HG03558 (cell line): ENCODE measurements at regions not wholly inside any gene's neighbourhood (a gene's known extent, or its start where the extent isn't known, plus 50 kb on each side); places are given as distances from the start of the nearest gene placed in this dataset.

Experiments
- ATAC-seq: cut with Tn5 transposase; IDR thresholded peaks from one replicate; pipeline ENCODE4 v1.9.1; 2021; ENCODE audit warnings: moderate number of reproducible peaks; ENCODE audit not compliant: unreplicated experiment; ENCODE audit errors: extremely low read depth

- ATAC-seq, result no peak
These were observed 244.6 kb upstream of the MGMT start for GRCh38 chr10:129222436-129222835.

GRCh38 chr10:129223363-129223762 is 243.7 kb upstream of the MGMT start:
- no peak for ATAC-seq

- ATAC-seq, result no peak
These were observed 243.0 kb upstream of the MGMT start for GRCh38 chr10:129224065-129224464.

GRCh38 chr10:129231821-129232220 is 235.2 kb upstream of the MGMT start:
- no peak for ATAC-seq

GRCh38 chr10:129233351-129234148 is 233.5 kb upstream of the MGMT start:
- no peak for ATAC-seq

- no peak for ATAC-seq
These were observed 230.8 kb upstream of the MGMT start for GRCh38 chr10:129236274-129236691.

- no peak for ATAC-seq
These were observed 225.6 kb upstream of the MGMT start for GRCh38 chr10:129241461-129241860.

- no peak for ATAC-seq
These were observed 222.7 kb upstream of the MGMT start for GRCh38 chr10:129244298-129244697.

- ATAC-seq, result no peak
These were observed 222.3 kb upstream of the MGMT start for GRCh38 chr10:129244757-129245156.

GRCh38 chr10:129253161-129253864 is 213.7 kb upstream of the MGMT start:
- no peak for ATAC-seq

- no peak for ATAC-seq
These were observed 213.2 kb upstream of the MGMT start for GRCh38 chr10:129253865-129254179.

GRCh38 chr10:129258283-129258923 is 208.6 kb upstream of the MGMT start:
- ATAC-seq, result no peak

- ATAC-seq, result no peak
These were observed 207.8 kb upstream of the MGMT start for GRCh38 chr10:129259128-129259815.

GRCh38 chr10:129272176-129272575 is 194.9 kb upstream of the MGMT start:
- ATAC-seq, result no peak

GRCh38 chr10:129272866-129273650 is 194.0 kb upstream of the MGMT start:
- no peak for ATAC-seq

GRCh38 chr10:129273860-129274259 is 193.2 kb upstream of the MGMT start:
- no peak for ATAC-seq

GRCh38 chr10:129274748-129275474 is 192.1 kb upstream of the MGMT start:
- no peak for ATAC-seq

GRCh38 chr10:129275886-129276285 is 191.2 kb upstream of the MGMT start:
- no peak for ATAC-seq

GRCh38 chr10:129277084-129277483 is 190.0 kb upstream of the MGMT start:
- ATAC-seq, result no peak
